ENCODE measurements at regions not wholly inside any gene's neighbourhood (a gene's known extent, or its start where the extent isn't known, plus 50 kb on each side); places are given as distances from the start of the nearest gene placed in this dataset.

DNA sequence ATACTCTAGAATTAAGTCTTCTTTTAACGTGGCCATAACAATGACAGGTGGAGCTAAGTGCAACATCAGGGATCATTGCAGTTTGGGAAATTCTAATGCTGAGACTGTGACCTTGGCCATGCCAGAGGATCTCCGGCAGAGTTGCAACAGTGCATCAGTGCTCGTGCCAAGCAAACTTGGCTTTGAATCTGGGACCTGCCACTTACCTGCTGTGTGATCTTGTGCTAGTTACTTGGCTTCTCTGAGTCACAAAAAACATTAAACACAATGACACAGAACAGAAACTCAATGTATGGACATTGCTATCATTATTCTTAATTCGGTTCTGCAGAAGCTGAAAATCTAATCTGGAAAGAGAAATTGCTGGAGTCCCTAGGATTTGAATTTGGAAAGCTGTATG is 435.5 kb upstream of the CCL2 start:
- Histone ChIP-seq H3K27me3 (ENCODE audit: control insufficient read depth in 2 of 2, insufficient read depth in 2 of 2, low read length in 2 of 2) (no peaks in the 10 kb centered on the region), H3K36me3 (ENCODE audit: control insufficient read depth in 2 of 2, extremely low read depth in 1 of 2, insufficient read depth in 2 of 2, low read length in 2 of 2) (no peaks in the 10 kb centered on the region), H3K9me3 (replicated peaks; ENCODE audit: control insufficient read depth, insufficient read depth, low read length) (no peaks in the 10 kb centered on the region), H3K9ac (replicated peaks; ENCODE audit: extremely low read depth, insufficient read depth, low read length) (no peak overlapping the region), H3K79me2 (ENCODE audit: control insufficient read depth, insufficient read depth, low read length) (no peaks in the 10 kb centered on the region), H3K27ac (ENCODE audit: insufficient read depth, low read depth, low read length) (no peak overlapping the region), H3K9me1 (replicated peaks; ENCODE audit: control insufficient read depth, extremely low read depth, insufficient read depth, low read length) (no peaks in the 10 kb centered on the region), H4K20me1 (replicated peaks; ENCODE audit: control insufficient read depth, extremely low read depth, insufficient read depth, low read length) (no peaks in the 10 kb centered on the region), H2AFZ (ENCODE audit: low read depth, low read length) (no peak overlapping the region), H3K4me1 (ENCODE audit: control insufficient read depth, extremely low read depth, insufficient read depth, low read length) (no peaks in the 10 kb centered on the region), H3K4me3 (replicated peaks in 1 of 3; ENCODE audit: insufficient read depth in 1 of 3, low read depth in 1 of 3, low read length in 3 of 3) (no peak overlapping the region), H3K4me2 (ENCODE audit: insufficient read depth, low read length) (no peak overlapping the region)
- ChIA-PET CTCF (no interaction called here), POLR2A (no interaction called here)
- BruUV-seq (replicated peaks): no TSS peak
- DNase-seq (ENCODE audit: low read depth, low spot score) (no peak), FAIRE-seq (no peak)
- dilution Hi-C loops (cut with MboI; ENCODE audit: extremely low pct_ligation_motif_present, low sequenced_read_pairs) (no loop called here), intact Hi-C loops (cut with micrococcal nuclease) (no loop called here)
- TF ChIP-seq FOS (IDR thresholded peaks at IDR 0.05; ENCODE audit: borderline replicate concordance, insufficient read depth, low read length) (no peak), EZH2 (IDR thresholded peaks at IDR 0.05; ENCODE audit: borderline replicate concordance, low read depth, low read length, severe bottlenecking) (no peak), JUN (IDR thresholded peaks at IDR 0.05; ENCODE audit: borderline replicate concordance, insufficient read depth, insufficient read length, low read depth) (no peak), GATA2 (IDR thresholded peaks at IDR 0.05; ENCODE audit: insufficient read depth, insufficient read length, low read depth, low read length) (no peak), MYC (IDR thresholded peaks at IDR 0.05; ENCODE audit: low read depth, low read length) (no peak), POLR2A (IDR thresholded peaks at IDR 0.05; ENCODE audit: low read depth, low read length) (no peak), POLR2AphosphoS5 (IDR thresholded peaks at IDR 0.05; ENCODE audit: insufficient read depth, low read depth, low read length) (no peak)
- TF ChIP-seq, protein P1, sequence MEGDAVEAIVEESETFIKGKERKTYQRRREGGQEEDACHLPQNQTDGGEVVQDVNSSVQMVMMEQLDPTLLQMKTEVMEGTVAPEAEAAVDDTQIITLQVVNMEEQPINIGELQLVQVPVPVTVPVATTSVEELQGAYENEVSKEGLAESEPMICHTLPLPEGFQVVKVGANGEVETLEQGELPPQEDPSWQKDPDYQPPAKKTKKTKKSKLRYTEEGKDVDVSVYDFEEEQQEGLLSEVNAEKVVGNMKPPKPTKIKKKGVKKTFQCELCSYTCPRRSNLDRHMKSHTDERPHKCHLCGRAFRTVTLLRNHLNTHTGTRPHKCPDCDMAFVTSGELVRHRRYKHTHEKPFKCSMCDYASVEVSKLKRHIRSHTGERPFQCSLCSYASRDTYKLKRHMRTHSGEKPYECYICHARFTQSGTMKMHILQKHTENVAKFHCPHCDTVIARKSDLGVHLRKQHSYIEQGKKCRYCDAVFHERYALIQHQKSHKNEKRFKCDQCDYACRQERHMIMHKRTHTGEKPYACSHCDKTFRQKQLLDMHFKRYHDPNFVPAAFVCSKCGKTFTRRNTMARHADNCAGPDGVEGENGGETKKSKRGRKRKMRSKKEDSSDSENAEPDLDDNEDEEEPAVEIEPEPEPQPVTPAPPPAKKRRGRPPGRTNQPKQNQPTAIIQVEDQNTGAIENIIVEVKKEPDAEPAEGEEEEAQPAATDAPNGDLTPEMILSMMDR (IDR thresholded peaks at IDR 0.05; ENCODE audit: extremely low read depth in 1 of 2, insufficient read depth in 1 of 2, low read depth in 1 of 2, low read length in 2 of 2): no peak
- TF ChIP-seq, protein P2, sequence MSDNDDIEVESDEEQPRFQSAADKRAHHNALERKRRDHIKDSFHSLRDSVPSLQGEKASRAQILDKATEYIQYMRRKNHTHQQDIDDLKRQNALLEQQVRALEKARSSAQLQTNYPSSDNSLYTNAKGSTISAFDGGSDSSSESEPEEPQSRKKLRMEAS (IDR thresholded peaks at IDR 0.05; ENCODE audit: insufficient read depth, insufficient read length): no peak

Data from endothelial cell of umbilical vein (primary cell).